Neural progenitor cell (in vitro differentiated cells): ENCODE measurements at regions not wholly inside any gene's neighbourhood (a gene's known extent, or its start where the extent isn't known, plus 50 kb on each side); places are given as distances from the start of the nearest gene placed in this dataset.

Source experiments
- CTCF ChIP-seq: fragments of 200-600 bp; sonication (generic); IDR thresholded peaks from 2 replicates; pipeline ENCODE4 v1.5.1; 2017; ENCODE audit warnings: antibody characterized with exemption, mild to moderate bottlenecking
- EZH2phosphoT487 ChIP-seq: fragments of 200-600 bp; sonication (generic); IDR thresholded peaks from 2 replicates; pipeline ENCODE4 v1.6.1; 2017; ENCODE audit warnings: antibody characterized with exemption

GRCh38 chr7:64469673-64470072, 93.2 kb downstream of the ZNF680 start:
- TF ChIP-seq CTCF, result no peak
- TF ChIP-seq EZH2phosphoT487, result no peak
